Panc1 (cell line): ENCODE measurements at regions not wholly inside any gene's neighbourhood (a gene's known extent, or its start where the extent isn't known, plus 50 kb on each side); places are given as distances from the start of the nearest gene placed in this dataset.

Experiments
- ATAC-seq: fragments of 200-7000 bp; cut with Tn5 transposase; 2 replicates; pipeline ENCODE4 v1.9.1; 2020; ENCODE audit warnings: mild to moderate bottlenecking, moderate library complexity
- BruUV-seq: library from RNA; stranded (reverse); fragments of 400-500 nt; replicated peaks from 2 replicates; lab custom pipeline; 2021; lab: Mats Ljungman, UMichigan
- CTCF ChIA-PET: fragments of 300-600 bp; sonication (Branson Sonifier 250); formaldehyde crosslinking; loops from one replicate; lab custom pipeline; 2022; ENCODE audit warnings: antibody characterized with exemption; lab: Charles Lee
- POLR2A ChIA-PET: fragments of 300-600 bp; sonication (Branson Sonifier 250); formaldehyde crosslinking; loops from one replicate; lab custom pipeline; 2022; ENCODE audit warnings: antibody characterized with exemption; lab: Charles Lee
- DNase-seq: peaks from one replicate; pipeline ENCODE4 v3.0.0-alpha.2; 2010; ENCODE audit warnings: low read depth, low spot score
- H3K27ac ChIP-seq: 2 replicates; pipeline ENCODE4 v1.5.1; 2011; ENCODE audit warnings: mild to moderate bottlenecking, low read length, inconsistent platforms
- H3K27me3 ChIP-seq: fragments of 200-500 bp; sonication (Bioruptor generic); 2 replicates; pipeline ENCODE4 v1.6.0; 2014; ENCODE audit warnings: low read length, inconsistent platforms; ENCODE audit not compliant: control insufficient read depth, insufficient read depth
- H3K36me3 ChIP-seq: fragments of 200-500 bp; sonication (Bioruptor generic); 2 replicates; pipeline ENCODE4 v1.5.1; 2014; ENCODE audit warnings: inconsistent platforms, mild to moderate bottlenecking, low read length, moderate library complexity; ENCODE audit not compliant: control insufficient read depth, insufficient read depth
- H3K4me1 ChIP-seq: 2 replicates; pipeline ENCODE4 v1.5.1; 2011; ENCODE audit warnings: inconsistent platforms, mild to moderate bottlenecking, low read length, moderate library complexity; ENCODE audit not compliant: control insufficient read depth, insufficient read depth
- H3K4me3 ChIP-seq, 2 experiments: 2 replicates each; pipeline ENCODE4 v1.5.1; 2011 to 2012; ENCODE audit warnings: low read depth in 2 of 2, low read length in 2 of 2, mild to moderate bottlenecking in 2 of 2, inconsistent platforms in 1 of 2, moderate library complexity in 1 of 2
- H3K9me3 ChIP-seq: fragments of 200-500 bp; sonication (Bioruptor generic); 2 replicates; pipeline ENCODE4 v1.5.1; 2014; ENCODE audit warnings: low read depth, mild to moderate bottlenecking, inconsistent platforms, low read length, moderate library complexity; ENCODE audit not compliant: control insufficient read depth, insufficient read depth
- POLR2AphosphoS5 ChIP-seq: IDR thresholded peaks from 2 replicates; pipeline ENCODE4 v1.6.1; 2012; ENCODE audit warnings: mild to moderate bottlenecking, low read depth, low read length, moderate library complexity
- SIN3A ChIP-seq: IDR thresholded peaks from 2 replicates; pipeline ENCODE4 v1.6.1; 2012; ENCODE audit warnings: low read depth, mild to moderate bottlenecking, low read length, moderate library complexity, borderline replicate concordance; ENCODE audit not compliant: insufficient read depth
- TCF7L2 ChIP-seq: IDR thresholded peaks from 2 replicates; pipeline ENCODE4 v1.6.1; 2011; ENCODE audit warnings: mild to moderate bottlenecking, low read depth, low read length, inconsistent platforms
- in situ Hi-C: cut with HindIII; loops from 2 replicates; pipeline ENCODE4 v1.10.0; 2016; ENCODE audit warnings: low sequenced_read_pairs, low pct_unique_long_range_greater_than_20kb
- intact Hi-C: fragments of 100-400 bp; cut with micrococcal nuclease; formaldehyde crosslinking; loops from one replicate; pipeline ENCODE4 v1.10.0; 2022; ENCODE audit not compliant: unreplicated experiment
- TF ChIP-seq, protein P1 (sequence below): fragments of 450-650 bp; IDR thresholded peaks from 2 replicates; pipeline ENCODE4 v1.5.1; 2017; ENCODE audit warnings: mild to moderate bottlenecking
- TF ChIP-seq, protein P2 (sequence below), 2 experiments: IDR thresholded peaks; 2 replicates each; pipeline ENCODE4 v1.6.1; 2011 to 2012; ENCODE audit warnings: low read depth in 2 of 2, control low read depth in 1 of 2, low read length in 1 of 2, mild to moderate bottlenecking in 1 of 2, moderate library complexity in 1 of 2; ENCODE audit not compliant: insufficient read depth in 1 of 2

DNA sequence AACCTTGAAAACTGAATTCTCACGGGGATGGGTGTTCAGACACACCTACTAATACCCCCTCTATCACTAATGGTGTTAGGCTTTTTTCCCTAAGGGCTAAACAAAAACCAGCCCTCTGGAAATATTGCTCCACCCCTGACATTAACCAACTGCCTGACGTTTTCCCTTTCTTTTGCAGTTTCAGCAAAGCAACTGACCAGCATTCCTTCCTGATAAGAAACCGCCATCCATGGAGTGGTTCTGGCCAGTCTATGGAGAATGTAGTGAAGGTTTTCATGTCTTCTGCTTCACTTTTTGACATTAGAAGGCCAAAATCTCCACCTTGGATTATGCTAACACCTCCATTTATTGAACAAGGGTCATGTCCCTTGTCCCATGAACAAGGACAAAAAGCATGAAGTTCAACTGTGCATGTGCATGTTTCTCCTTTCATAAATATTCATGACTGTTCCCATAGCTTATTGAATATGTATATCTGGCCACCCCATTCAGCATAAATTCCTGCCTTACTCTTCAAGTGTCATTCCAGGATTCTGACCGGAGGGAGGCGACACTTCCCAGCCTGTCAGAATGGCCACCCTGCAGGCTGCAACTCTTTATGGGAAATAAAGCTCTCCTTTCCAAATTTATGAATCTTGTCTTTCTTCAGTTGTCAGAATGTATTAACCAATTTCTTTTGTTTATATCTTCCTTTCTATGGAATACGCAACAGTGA lies 314.3 kb downstream of the HHIPL2 start:
- H3K4me3 ChIP-seq = no peak overlapping the region
- H3K36me3 ChIP-seq = no peaks in the 10 kb centered on the region
- TF ChIP-seq SIN3A (no peak), TCF7L2 (no peak), POLR2AphosphoS5 (no peak)
- TF ChIP-seq, protein P1, sequence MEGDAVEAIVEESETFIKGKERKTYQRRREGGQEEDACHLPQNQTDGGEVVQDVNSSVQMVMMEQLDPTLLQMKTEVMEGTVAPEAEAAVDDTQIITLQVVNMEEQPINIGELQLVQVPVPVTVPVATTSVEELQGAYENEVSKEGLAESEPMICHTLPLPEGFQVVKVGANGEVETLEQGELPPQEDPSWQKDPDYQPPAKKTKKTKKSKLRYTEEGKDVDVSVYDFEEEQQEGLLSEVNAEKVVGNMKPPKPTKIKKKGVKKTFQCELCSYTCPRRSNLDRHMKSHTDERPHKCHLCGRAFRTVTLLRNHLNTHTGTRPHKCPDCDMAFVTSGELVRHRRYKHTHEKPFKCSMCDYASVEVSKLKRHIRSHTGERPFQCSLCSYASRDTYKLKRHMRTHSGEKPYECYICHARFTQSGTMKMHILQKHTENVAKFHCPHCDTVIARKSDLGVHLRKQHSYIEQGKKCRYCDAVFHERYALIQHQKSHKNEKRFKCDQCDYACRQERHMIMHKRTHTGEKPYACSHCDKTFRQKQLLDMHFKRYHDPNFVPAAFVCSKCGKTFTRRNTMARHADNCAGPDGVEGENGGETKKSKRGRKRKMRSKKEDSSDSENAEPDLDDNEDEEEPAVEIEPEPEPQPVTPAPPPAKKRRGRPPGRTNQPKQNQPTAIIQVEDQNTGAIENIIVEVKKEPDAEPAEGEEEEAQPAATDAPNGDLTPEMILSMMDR = no peak
- TF ChIP-seq, protein P2, sequence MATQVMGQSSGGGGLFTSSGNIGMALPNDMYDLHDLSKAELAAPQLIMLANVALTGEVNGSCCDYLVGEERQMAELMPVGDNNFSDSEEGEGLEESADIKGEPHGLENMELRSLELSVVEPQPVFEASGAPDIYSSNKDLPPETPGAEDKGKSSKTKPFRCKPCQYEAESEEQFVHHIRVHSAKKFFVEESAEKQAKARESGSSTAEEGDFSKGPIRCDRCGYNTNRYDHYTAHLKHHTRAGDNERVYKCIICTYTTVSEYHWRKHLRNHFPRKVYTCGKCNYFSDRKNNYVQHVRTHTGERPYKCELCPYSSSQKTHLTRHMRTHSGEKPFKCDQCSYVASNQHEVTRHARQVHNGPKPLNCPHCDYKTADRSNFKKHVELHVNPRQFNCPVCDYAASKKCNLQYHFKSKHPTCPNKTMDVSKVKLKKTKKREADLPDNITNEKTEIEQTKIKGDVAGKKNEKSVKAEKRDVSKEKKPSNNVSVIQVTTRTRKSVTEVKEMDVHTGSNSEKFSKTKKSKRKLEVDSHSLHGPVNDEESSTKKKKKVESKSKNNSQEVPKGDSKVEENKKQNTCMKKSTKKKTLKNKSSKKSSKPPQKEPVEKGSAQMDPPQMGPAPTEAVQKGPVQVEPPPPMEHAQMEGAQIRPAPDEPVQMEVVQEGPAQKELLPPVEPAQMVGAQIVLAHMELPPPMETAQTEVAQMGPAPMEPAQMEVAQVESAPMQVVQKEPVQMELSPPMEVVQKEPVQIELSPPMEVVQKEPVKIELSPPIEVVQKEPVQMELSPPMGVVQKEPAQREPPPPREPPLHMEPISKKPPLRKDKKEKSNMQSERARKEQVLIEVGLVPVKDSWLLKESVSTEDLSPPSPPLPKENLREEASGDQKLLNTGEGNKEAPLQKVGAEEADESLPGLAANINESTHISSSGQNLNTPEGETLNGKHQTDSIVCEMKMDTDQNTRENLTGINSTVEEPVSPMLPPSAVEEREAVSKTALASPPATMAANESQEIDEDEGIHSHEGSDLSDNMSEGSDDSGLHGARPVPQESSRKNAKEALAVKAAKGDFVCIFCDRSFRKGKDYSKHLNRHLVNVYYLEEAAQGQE (IDR thresholded peaks at IDR 0.05; ENCODE audit: insufficient read depth in 1 of 2, low read depth in 2 of 2, low read length in 1 of 2) = no peak
- H3K27ac ChIP-seq = no peak overlapping the region
- in situ Hi-C loops (no loop called here), intact Hi-C loops (no loop called here)
- no peaks in the 10 kb centered on the region for H3K9me3 ChIP-seq
- POLR2A ChIA-PET = no interaction called here
- BruUV-seq = no TSS peak
- CTCF ChIA-PET = no interaction called here
- no peaks in the 10 kb centered on the region for H3K4me1 ChIP-seq
- ATAC-seq (no peak), DNase-seq (no peak)
- no peaks in the 10 kb centered on the region for H3K27me3 ChIP-seq

DNA sequence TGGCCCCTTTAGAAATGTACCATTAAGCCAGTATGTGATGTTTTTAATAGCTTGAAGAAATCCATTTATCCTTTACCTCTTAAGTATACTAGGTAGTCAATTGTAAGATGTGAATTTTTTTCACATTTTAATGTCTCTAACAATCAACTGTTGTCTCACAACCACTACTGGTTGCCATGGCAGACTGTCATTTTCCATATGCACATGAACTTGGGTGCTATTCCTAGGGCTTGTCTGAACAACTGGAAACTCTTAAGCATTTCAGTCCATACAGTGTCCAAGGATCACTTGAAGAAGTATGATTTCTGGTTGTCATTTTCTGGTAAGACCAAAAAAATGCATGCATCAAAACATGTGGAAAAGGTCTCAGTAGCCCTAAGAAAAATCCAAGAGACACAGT lies 315.1 kb downstream of the HHIPL2 start:
- ChIA-PET POLR2A (no interaction called here), CTCF (no interaction called here)
- no peak overlapping the region for H3K4me3 ChIP-seq
- ATAC-seq = no peak
- in situ Hi-C loops = no loop called here
- H3K4me1 ChIP-seq = no peaks in the 10 kb centered on the region
- BruUV-seq = no TSS peak
- H3K36me3 ChIP-seq = no peaks in the 10 kb centered on the region
- H3K9me3 ChIP-seq = no peaks in the 10 kb centered on the region
- no peak overlapping the region for H3K27ac ChIP-seq
- DNase-seq = no peak
- intact Hi-C loops = no loop called here
- no peaks in the 10 kb centered on the region for H3K27me3 ChIP-seq
- TF ChIP-seq POLR2AphosphoS5 = no peak
- TF ChIP-seq, protein P1 = no peak
- no peak for TF ChIP-seq TCF7L2
- no peak for TF ChIP-seq SIN3A
- TF ChIP-seq, protein P2 (IDR thresholded peaks at IDR 0.05; ENCODE audit: insufficient read depth in 1 of 2, low read depth in 2 of 2, low read length in 1 of 2) = no peak
